GM12892 (cell line): ENCODE measurements at regions not wholly inside any gene's neighbourhood (a gene's known extent, or its start where the extent isn't known, plus 50 kb on each side); places are given as distances from the start of the nearest gene placed in this dataset.

Experiments
- POLR2A ChIP-seq: IDR thresholded peaks from 2 replicates; pipeline ENCODE4 v1.6.1; 2011; ENCODE audit warnings: low read depth, low read length, control low read depth
- POLR2AphosphoS5 ChIP-seq: IDR thresholded peaks from 2 replicates; pipeline ENCODE4 v1.6.1; 2011; ENCODE audit warnings: low read depth, low read length, control low read depth

- TF ChIP-seq POLR2A (no peak), POLR2AphosphoS5 (no peak)
Measured at GRCh38 chr2:163259489-163259888, 420.9 kb upstream of the KCNH7 start.
